ENCODE measurements at regions not wholly inside any gene's neighbourhood (a gene's known extent, or its start where the extent isn't known, plus 50 kb on each side); places are given as distances from the start of the nearest gene placed in this dataset.

DNA sequence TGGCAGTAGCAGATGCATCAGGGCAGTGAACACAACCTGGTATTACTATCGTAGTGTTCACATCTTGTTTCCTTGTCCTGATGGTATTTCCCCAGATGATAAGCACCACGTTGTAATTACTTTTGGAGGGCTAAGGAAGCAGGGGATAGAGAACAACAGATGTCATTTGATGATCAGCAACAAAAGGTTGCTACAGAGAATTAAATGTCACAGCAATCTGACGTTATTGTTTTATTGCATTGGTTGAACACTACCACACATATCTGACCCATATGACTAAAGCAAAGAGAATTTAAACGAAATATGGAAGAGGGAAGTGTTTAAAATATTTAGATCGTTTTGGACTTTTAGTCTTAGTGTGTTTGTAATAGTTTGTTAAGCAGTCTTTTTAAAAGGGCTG is 408.3 kb downstream of the SH3GL2 start:
- DNase-seq (ENCODE audit: low read depth): no peak
- TF ChIP-seq, protein P1, sequence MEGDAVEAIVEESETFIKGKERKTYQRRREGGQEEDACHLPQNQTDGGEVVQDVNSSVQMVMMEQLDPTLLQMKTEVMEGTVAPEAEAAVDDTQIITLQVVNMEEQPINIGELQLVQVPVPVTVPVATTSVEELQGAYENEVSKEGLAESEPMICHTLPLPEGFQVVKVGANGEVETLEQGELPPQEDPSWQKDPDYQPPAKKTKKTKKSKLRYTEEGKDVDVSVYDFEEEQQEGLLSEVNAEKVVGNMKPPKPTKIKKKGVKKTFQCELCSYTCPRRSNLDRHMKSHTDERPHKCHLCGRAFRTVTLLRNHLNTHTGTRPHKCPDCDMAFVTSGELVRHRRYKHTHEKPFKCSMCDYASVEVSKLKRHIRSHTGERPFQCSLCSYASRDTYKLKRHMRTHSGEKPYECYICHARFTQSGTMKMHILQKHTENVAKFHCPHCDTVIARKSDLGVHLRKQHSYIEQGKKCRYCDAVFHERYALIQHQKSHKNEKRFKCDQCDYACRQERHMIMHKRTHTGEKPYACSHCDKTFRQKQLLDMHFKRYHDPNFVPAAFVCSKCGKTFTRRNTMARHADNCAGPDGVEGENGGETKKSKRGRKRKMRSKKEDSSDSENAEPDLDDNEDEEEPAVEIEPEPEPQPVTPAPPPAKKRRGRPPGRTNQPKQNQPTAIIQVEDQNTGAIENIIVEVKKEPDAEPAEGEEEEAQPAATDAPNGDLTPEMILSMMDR (conservative IDR thresholded peaks at IDR 0.05; ENCODE audit: low read depth, low read length): no peak
- no peak overlapping the region for H3K4me3 ChIP-seq (ENCODE audit: low read depth, low read length)

DNA sequence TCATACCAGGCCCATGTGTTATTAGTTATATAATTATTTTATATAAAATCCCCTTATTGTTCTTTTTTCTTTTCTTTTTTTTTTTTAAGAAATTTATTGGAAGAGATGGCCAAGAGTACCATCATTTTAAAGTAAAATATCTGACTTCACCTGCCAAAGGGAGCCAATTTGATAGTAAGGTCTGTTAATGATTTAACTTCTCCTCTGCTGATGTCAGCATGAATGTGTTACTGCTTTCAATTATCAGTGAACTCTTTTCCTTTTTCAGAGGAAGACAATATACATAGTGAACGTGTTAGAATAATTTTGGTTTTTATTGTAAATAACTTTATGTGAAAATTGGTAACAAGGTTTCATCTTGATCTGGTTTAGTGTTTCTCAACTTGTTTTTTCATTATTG is 409.6 kb downstream of the SH3GL2 start:
- TF ChIP-seq, protein P1 (conservative IDR thresholded peaks at IDR 0.05; ENCODE audit: low read depth, low read length): no peak
- no peak overlapping the region for H3K4me3 ChIP-seq (ENCODE audit: low read depth, low read length)

DNA sequence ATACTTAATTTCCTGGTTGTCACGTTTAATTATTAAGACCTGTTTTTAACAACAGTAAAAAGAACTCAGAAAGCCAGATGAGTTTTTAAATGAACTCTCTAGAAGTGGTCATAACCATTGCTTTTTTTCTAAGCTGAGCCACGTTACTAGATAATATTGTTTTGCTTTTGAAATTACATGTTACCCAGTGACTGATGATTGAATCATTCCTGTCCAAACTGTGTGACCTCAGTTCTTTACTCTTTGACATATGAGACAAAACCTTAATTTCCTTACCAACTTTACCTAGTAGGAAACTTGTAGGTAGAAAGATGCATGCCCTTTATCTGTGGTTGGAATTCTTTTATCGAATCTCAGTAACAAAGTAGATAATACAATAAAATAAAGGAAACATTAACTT is 411.7 kb downstream of the SH3GL2 start:
- no peak for DNase-seq (ENCODE audit: low read depth)
- TF ChIP-seq, protein P1 (conservative IDR thresholded peaks at IDR 0.05; ENCODE audit: low read depth, low read length): no peak
- no peak overlapping the region for H3K4me3 ChIP-seq (ENCODE audit: low read depth, low read length)

More for the DNA sequence above, 409.6 kb downstream of the SH3GL2 start:
- DNase-seq (ENCODE audit: low read depth): no peak

DNA sequence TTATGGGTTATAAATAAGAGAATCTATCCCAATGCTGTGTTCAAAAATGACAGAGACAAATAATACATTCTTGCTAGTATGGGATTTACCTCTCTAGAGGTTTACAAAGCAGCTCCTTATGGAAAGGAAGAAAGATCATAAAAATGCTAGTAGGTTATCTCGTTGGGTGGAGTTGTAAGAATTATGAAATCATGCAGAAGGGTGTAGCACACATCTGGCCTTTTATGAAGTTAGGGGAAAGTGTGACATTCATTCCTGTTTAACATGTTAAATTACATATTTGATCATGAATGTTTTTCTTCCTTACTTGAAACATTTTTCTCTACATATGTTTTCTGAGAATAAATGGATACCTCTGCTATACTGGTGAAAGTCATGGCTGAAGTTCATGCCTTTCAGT is 414.2 kb downstream of the SH3GL2 start:
- TF ChIP-seq, protein P1 (conservative IDR thresholded peaks at IDR 0.05; ENCODE audit: low read depth, low read length): no peak
- DNase-seq (ENCODE audit: low read depth): no peak
- H3K4me3 ChIP-seq (ENCODE audit: low read depth, low read length): no peak overlapping the region

DNA sequence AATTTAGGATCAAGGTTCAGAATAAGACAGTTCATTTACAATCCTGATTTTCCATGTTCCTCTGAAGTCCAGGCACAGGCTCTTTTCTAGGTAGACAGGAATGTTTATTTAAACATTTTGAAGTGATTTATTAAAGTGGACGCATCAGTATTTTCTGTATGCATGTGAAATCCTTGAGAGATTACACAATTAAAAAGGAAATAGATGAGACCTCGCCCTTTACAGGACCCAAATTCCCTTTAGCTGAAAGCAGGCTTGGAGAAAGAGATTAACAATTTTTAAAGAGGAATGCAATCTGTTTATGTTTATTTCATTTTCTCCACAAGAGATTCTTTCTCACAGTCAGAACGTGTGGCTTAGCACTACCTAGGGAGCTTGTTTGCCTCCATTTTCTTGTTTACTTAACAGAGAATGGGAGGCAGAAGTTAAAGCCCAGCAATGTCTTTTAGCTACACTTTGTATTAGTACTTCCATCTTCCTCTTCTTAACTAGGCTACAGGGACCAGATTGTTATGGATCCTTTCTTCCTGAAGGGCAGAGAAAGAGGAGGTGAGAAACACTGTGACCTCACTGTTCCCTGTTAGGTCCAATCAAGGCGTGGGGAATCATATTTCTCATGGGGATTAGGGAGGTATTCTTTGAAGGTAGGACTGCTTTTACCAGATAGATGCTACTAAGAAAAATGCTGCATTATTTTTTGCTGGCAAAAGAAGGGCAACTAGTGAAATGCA is 416.0 kb downstream of the SH3GL2 start:
- TF ChIP-seq, protein P1 (conservative IDR thresholded peaks at IDR 0.05; ENCODE audit: low read depth, low read length): no peak
- no peak overlapping the region for H3K4me3 ChIP-seq (ENCODE audit: low read depth, low read length)
- no peak for DNase-seq (ENCODE audit: low read depth)

DNA sequence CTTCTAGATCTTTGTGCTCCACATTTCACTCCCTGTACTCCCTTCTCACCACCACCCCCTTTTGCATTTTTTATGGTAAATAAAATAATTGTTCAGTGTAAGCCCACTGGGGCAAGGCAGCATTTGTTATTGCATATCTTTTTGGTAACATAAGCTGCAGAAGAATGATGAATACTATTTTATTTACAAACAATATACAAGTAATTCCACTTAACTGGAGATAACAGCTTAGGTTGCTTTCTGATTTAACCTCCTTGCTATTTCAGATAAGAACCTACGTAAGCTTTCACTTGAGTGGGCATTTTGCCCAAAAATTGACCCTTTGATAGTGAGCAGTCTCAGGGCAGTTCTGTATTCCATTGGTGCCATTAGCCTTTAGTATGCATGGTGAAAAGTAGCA is 417.9 kb downstream of the SH3GL2 start:
- DNase-seq (ENCODE audit: low read depth): no peak
- TF ChIP-seq, protein P1 (conservative IDR thresholded peaks at IDR 0.05; ENCODE audit: low read depth, low read length): no peak
- H3K4me3 ChIP-seq (ENCODE audit: low read depth, low read length): no peak overlapping the region

All from choroid plexus epithelial cell (primary cell).